H1 (cell line): ENCODE measurements at regions not wholly inside any gene's neighbourhood (a gene's known extent, or its start where the extent isn't known, plus 50 kb on each side); places are given as distances from the start of the nearest gene placed in this dataset.
A peak's percentile ranks its signal among the peaks of the same experiment; 100 is the strongest.

Source experiments
- CTCF ChIA-PET: fragments of 300-600 bp; sonication (Branson Sonifier 250); formaldehyde crosslinking; loops from one replicate; lab custom pipeline; 2021; ENCODE audit not compliant: partially characterized antibody; lab: Charles Lee
- POLR2A ChIA-PET: fragments of 300-600 bp; sonication (Branson Sonifier 250); formaldehyde crosslinking; loops from one replicate; lab custom pipeline; 2021; ENCODE audit warnings: inconsistent platforms; ENCODE audit not compliant: partially characterized antibody; lab: Charles Lee
- DNase-seq, 2 experiments: peaks; one replicate each; pipeline versions ENCODE4 v3.0.0 to v3.0.0-alpha.2; 2010 to 2022; ENCODE audit warnings: low spot score in 2 of 2, low read depth in 1 of 2, mixed read lengths in 1 of 2
- FAIRE-seq: peaks from 2 replicates; lab custom pipeline; 2011; peaks lifted over from hg19 to GRCh38; lab: Jason Lieb, UNC
- H2AFZ ChIP-seq: 2 replicates; pipeline ENCODE4 v1.8.1; 2012; ENCODE audit warnings: low read length, inconsistent platforms
- H2AK5ac ChIP-seq: 2 replicates; pipeline ENCODE4 v1.6.1; 2013; ENCODE audit warnings: low read depth, low read length
- H2BK120ac ChIP-seq: replicated peaks from 2 replicates; pipeline ENCODE3; 2013; ENCODE audit warnings: low read depth, low read length, inconsistent platforms
- H2BK12ac ChIP-seq: 2 replicates; pipeline ENCODE4 v1.6.1; 2013; ENCODE audit warnings: low read depth, low read length
- H2BK15ac ChIP-seq: 2 replicates; pipeline ENCODE4 v1.6.1; 2013; ENCODE audit warnings: low read length
- H2BK20ac ChIP-seq: 2 replicates; pipeline ENCODE4 v1.6.1; 2013; ENCODE audit warnings: low read length
- H2BK5ac ChIP-seq: 2 replicates; pipeline ENCODE4 v1.6.1; 2013; ENCODE audit warnings: low read depth, low read length
- H3K14ac ChIP-seq: 2 replicates; pipeline ENCODE4 v1.6.1; 2013; ENCODE audit warnings: inconsistent platforms; ENCODE audit not compliant: insufficient read length
- H3K18ac ChIP-seq: 2 replicates; pipeline ENCODE4 v1.6.1; 2013; ENCODE audit warnings: low read length; ENCODE audit errors: extremely low read depth
- H3K23ac ChIP-seq: 2 replicates; pipeline ENCODE4 v1.6.1; 2013; ENCODE audit warnings: inconsistent platforms; ENCODE audit not compliant: insufficient read length
- H3K23me2 ChIP-seq: 2 replicates; pipeline ENCODE4 v1.6.1; 2013; ENCODE audit warnings: low read depth, low read length
- H3K27ac ChIP-seq: 2 replicates; pipeline ENCODE4 v1.6.1; 2011; ENCODE audit warnings: low read depth, low read length, inconsistent platforms
- H3K27me3 ChIP-seq, 4 experiments: replicated peaks in 1 of 4; 1 replicate in 1 of 4; 2 replicates in 3 of 4; pipeline versions ENCODE4 v1.6.1 to v1.8.1; 2011 to 2013; ENCODE audit warnings: low read length in 3 of 4, mild to moderate bottlenecking in 3 of 4, inconsistent platforms in 2 of 4, mixed read lengths in 2 of 4, moderate library complexity in 1 of 4; ENCODE audit not compliant: control insufficient read depth in 3 of 4, insufficient read depth in 3 of 4; ENCODE audit errors: extremely low read depth in 1 of 4
- H3K36me3 ChIP-seq, 4 experiments: 2 replicates each; pipeline versions ENCODE4 v1.6.1 to v1.8.1; 2011 to 2013; ENCODE audit warnings: mild to moderate bottlenecking in 4 of 4, low read length in 3 of 4, moderate library complexity in 2 of 4, control low read depth in 1 of 4, inconsistent platforms in 1 of 4; ENCODE audit not compliant: insufficient read depth in 4 of 4, control insufficient read depth in 2 of 4
- H3K4ac ChIP-seq: replicated peaks from 2 replicates; pipeline ENCODE3; 2013; ENCODE audit warnings: low read length, low read depth, mixed read lengths, inconsistent platforms; ENCODE audit not compliant: insufficient read length
- H3K4me1 ChIP-seq, 4 experiments: replicated peaks in 1 of 4; 1 replicate in 1 of 4; 2 replicates in 3 of 4; pipeline versions ENCODE4 v1.6.1 to v1.8.1; 2011 to 2013; ENCODE audit warnings: low read length in 3 of 4, inconsistent platforms in 2 of 4, mixed read lengths in 1 of 4; ENCODE audit not compliant: insufficient read depth in 4 of 4, control insufficient read depth in 3 of 4
- H3K4me2 ChIP-seq, 2 experiments: 2 replicates each; pipeline versions ENCODE4 v1.6.1 to v1.8.1; 2011 to 2013; ENCODE audit warnings: low read depth in 2 of 2, low read length in 2 of 2, control low read depth in 1 of 2, inconsistent platforms in 1 of 2, mild to moderate bottlenecking in 1 of 2; ENCODE audit not compliant: insufficient read depth in 1 of 2
- H3K4me3 ChIP-seq, 4 experiments: fragments of 200-600, 300-600 bp in 1 of 4; sonication (generic), shearing (Covaris generic), sonication (Bioruptor Twin) in 1 of 4; 2 replicates each; pipeline versions ENCODE4 v1.5.1 to v1.8.1; 2011 to 2016; ENCODE audit warnings: low read length in 4 of 4, low read depth in 3 of 4, control low read depth in 2 of 4, inconsistent platforms in 2 of 4, mild to moderate bottlenecking in 2 of 4, mixed read lengths in 1 of 4, moderate library complexity in 1 of 4; ENCODE audit not compliant: insufficient read depth in 2 of 4; ENCODE audit errors: extremely low read depth in 1 of 4
- H3K56ac ChIP-seq: replicated peaks from 2 replicates; pipeline ENCODE3; 2013; ENCODE audit warnings: low read depth, mild to moderate bottlenecking, mixed read lengths, low read length, inconsistent platforms; ENCODE audit not compliant: insufficient read length
- H3K79me1 ChIP-seq: 2 replicates; pipeline ENCODE4 v1.6.1; 2013; ENCODE audit warnings: low read depth, low read length, control low read depth
- H3K79me2 ChIP-seq, 2 experiments: 2 replicates each; pipeline versions ENCODE4 v1.6.1 to v1.8.1; 2012 to 2013; ENCODE audit warnings: low read length in 2 of 2, mild to moderate bottlenecking in 2 of 2, inconsistent platforms in 1 of 2; ENCODE audit not compliant: insufficient read depth in 2 of 2, control insufficient read depth in 1 of 2
- H3K9ac ChIP-seq, 4 experiments: replicated peaks in 1 of 4; 1 replicate in 1 of 4; 2 replicates in 3 of 4; pipeline versions ENCODE4 v1.6.1 to v1.8.1; 2011 to 2013; ENCODE audit warnings: low read depth in 3 of 4, low read length in 3 of 4, control low read depth in 2 of 4, mild to moderate bottlenecking in 2 of 4, moderate library complexity in 2 of 4, inconsistent platforms in 1 of 4; ENCODE audit errors: extremely low read depth in 1 of 4
- H3K9me3 ChIP-seq, 2 experiments: 2 replicates each; pipeline versions ENCODE4 v1.6.1 to v1.8.1; 2012 to 2013; ENCODE audit warnings: mild to moderate bottlenecking in 2 of 2, moderate library complexity in 2 of 2, control low read depth in 1 of 2, inconsistent platforms in 1 of 2, low read depth in 1 of 2, low read length in 1 of 2, mixed read lengths in 1 of 2; ENCODE audit not compliant: insufficient read depth in 2 of 2
- H4K20me1 ChIP-seq, 2 experiments: replicated peaks in 1 of 2; 2 replicates each; pipeline versions ENCODE3 to v1.8.1; 2011 to 2013; ENCODE audit warnings: inconsistent platforms in 2 of 2, low read length in 2 of 2, mild to moderate bottlenecking in 1 of 2; ENCODE audit not compliant: insufficient read depth in 2 of 2, control insufficient read depth in 1 of 2
- H4K5ac ChIP-seq: 2 replicates; pipeline ENCODE4 v1.6.1; 2013; ENCODE audit warnings: low read length, low read depth, mixed read lengths, inconsistent platforms; ENCODE audit not compliant: insufficient read length
- H4K8ac ChIP-seq: 2 replicates; pipeline ENCODE4 v1.8.0; 2013; ENCODE audit warnings: mild to moderate bottlenecking, moderate library complexity, low read length, inconsistent platforms; ENCODE audit not compliant: insufficient read depth; ENCODE audit errors: extremely low read depth
- H4K91ac ChIP-seq: replicated peaks from 2 replicates; pipeline ENCODE3; 2013; ENCODE audit warnings: low read length, mixed read lengths, inconsistent platforms; ENCODE audit not compliant: insufficient read length
- ASH2L ChIP-seq: fragments of 200-600, 300-600 bp; sonication (generic); IDR thresholded peaks from one replicate; pipeline ENCODE4 v1.7.1; 2017; ENCODE audit warnings: low read length
- CTBP2 ChIP-seq: IDR thresholded peaks from 2 replicates; pipeline ENCODE4 v1.7.0; 2011; ENCODE audit warnings: borderline replicate concordance, mild to moderate bottlenecking, moderate library complexity, mixed read lengths, low read length; ENCODE audit not compliant: insufficient read depth, insufficient read length
- POLR2AphosphoS5 ChIP-seq: IDR thresholded peaks from 2 replicates; pipeline ENCODE4 v1.6.1; 2011; ENCODE audit warnings: low read depth, low read length
- RAD21 ChIP-seq, 2 experiments: IDR thresholded peaks in 1 of 2; conservative IDR thresholded peaks in 1 of 2; 2 replicates each; pipeline ENCODE4 v1.6.1; 2011; ENCODE audit warnings: low read depth in 2 of 2, low read length in 2 of 2, improper control_type of control experiment in 1 of 2, inconsistent platforms in 1 of 2, mild to moderate bottlenecking in 1 of 2, moderate library complexity in 1 of 2
- SIRT6 ChIP-seq: IDR thresholded peaks from one replicate; pipeline ENCODE4 v1.7.1; 2012; ENCODE audit warnings: low read length, inconsistent platforms
- SRF ChIP-seq: IDR thresholded peaks from 2 replicates; pipeline ENCODE4 v1.6.1; 2011; ENCODE audit warnings: mild to moderate bottlenecking, low read depth, low read length, moderate library complexity
- SUZ12 ChIP-seq: fragments of 200-600 bp; sonication (generic); IDR thresholded peaks from 2 replicates; pipeline ENCODE4 v1.6.1; 2012; ENCODE audit warnings: mild to moderate bottlenecking, inconsistent platforms, low read length, moderate library complexity, mixed read lengths
- YY1 ChIP-seq: IDR thresholded peaks from 2 replicates; pipeline ENCODE4 v1.6.1; 2011; ENCODE audit warnings: low read depth, mild to moderate bottlenecking, low read length
- WGBS, 2 experiments: shearing (Covaris generic) in 1 of 2; methylation state at CpG; one replicate each; pipeline versions ENCODE4 v1.1.6 to v1.1.7; 2013 to 2015; ENCODE audit warnings: low lambda C conversion rate in 2 of 2, mixed read lengths in 2 of 2, inconsistent platforms in 1 of 2, low coverage in 1 of 2, missing lambda C conversion rate in 1 of 2; ENCODE audit not compliant: insufficient replicate concordance in 2 of 2, insufficient coverage in 1 of 2, insufficient read length in 1 of 2; ENCODE audit errors: extremely low coverage in 1 of 2, missing lambda C conversion rate in 1 of 2; 5-methylcytosine and 5-hydroxymethylcytosine counted together

DNA sequence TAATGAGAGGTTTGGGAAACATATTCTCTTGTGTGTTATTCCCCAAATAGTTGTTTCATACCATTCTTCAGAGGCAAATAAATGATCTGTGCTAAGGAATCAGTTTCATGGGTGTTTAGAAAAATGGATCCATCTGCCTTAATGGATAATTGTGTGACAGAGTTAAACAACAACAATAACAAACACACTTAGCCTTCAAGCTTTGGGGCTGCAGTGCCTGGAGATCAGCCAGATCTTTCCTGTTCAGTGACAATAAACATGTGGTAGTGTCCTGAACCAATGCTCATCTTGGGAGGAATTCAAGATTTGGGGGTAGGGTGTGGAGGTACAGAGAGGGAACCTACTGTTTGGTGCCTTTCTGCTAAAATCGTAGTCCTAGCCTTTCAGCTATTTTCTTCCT is 93.7 kb upstream of the PRICKLE1 start:
- H3K4me3 ChIP-seq: no peak overlapping the region
- no peak overlapping the region; the same call in 1 of the 2 replicates for H2BK20ac ChIP-seq
- H3K23ac ChIP-seq: no peak overlapping the region
- no peak overlapping the region for H3K27ac ChIP-seq
- peak overlapping the region; percentile 11; the same call in 1 of the 2 replicates for H4K8ac ChIP-seq
- ChIA-PET CTCF (interaction anchor here (0.6 kb wide), 1 partner anchor 28 kb away, joined by 3 read pairs; no protein-coding TSS in a partner anchor), POLR2A (no interaction called here)
- H4K5ac ChIP-seq: no peak overlapping the region
- no peak overlapping the region for H3K4ac ChIP-seq
- H3K9me3 ChIP-seq: no peaks in the 10 kb centered on the region; a peak in 1 of 4 replicates
- DNase-seq (no peak), FAIRE-seq (no peak)
- no peak overlapping the region for H3K14ac ChIP-seq
- H2BK5ac ChIP-seq: no peak overlapping the region; the same call in 1 of the 2 replicates
- H2AK5ac ChIP-seq: no peak overlapping the region
- H3K4me2 ChIP-seq: no peak overlapping the region
- TF ChIP-seq CTBP2 (no peak), SIRT6 (no peak), ASH2L (no peak), POLR2AphosphoS5 (no peak), YY1 (no peak), RAD21 (IDR thresholded peaks at IDR 0.05 in 1 of 2, conservative IDR thresholded peaks at IDR 0.05 in 1 of 2; ENCODE audit: low read depth in 2 of 2, low read length in 2 of 2) (no peak), SUZ12 (no peak), SRF (no peak)
- H3K27me3 ChIP-seq: no peaks in the 10 kb centered on the region
- H3K23me2 ChIP-seq: no peaks in the 10 kb centered on the region
- no peak overlapping the region for H3K9ac ChIP-seq
- 0 out of 2 replicates have a peak overlapping the region, but pooled peaks have one; percentile 18 for H2BK12ac ChIP-seq
- H4K20me1 ChIP-seq: no peaks in the 10 kb centered on the region
- no peak overlapping the region for H3K18ac ChIP-seq
- 0 out of 2 replicates have a peak overlapping the region, but pooled peaks have one; percentile 70 for H2AFZ ChIP-seq
- no peak overlapping the region; the same call in 1 of the 2 replicates for H2BK15ac ChIP-seq
- H3K79me1 ChIP-seq: no peaks in the 10 kb centered on the region
- H3K4me1 ChIP-seq: peaks cover 0 to 8% (median 6%) of the 10 kb centered on the region in 4 experiments; a peak in 4 of 7 replicates
- H2BK120ac ChIP-seq: peak overlapping the region; percentile 28
- H3K36me3 ChIP-seq: no peaks in the 10 kb centered on the region
- 100% methylated on average over 1 of the region's 1 CpG; no CpG with 5 or more reads in 1 of the 2 experiments for WGBS, 2 experiments
- H3K79me2 ChIP-seq: no peaks in the 10 kb centered on the region
- H3K56ac ChIP-seq: no peak overlapping the region
- peak overlapping the region; percentile 1 for H4K91ac ChIP-seq
